AG09309 (cell line): ENCODE measurements at regions not wholly inside any gene's neighbourhood (a gene's known extent, or its start where the extent isn't known, plus 50 kb on each side); places are given as distances from the start of the nearest gene placed in this dataset.

Experiments used
- DNase-seq: peaks from one replicate; pipeline ENCODE4 v3.0.0-alpha.2; 2010; ENCODE audit warnings: low read depth
- H3K4me3 ChIP-seq: 2 replicates; pipeline ENCODE4 v1.5.1; 2011; ENCODE audit warnings: mild to moderate bottlenecking, low read depth, low read length, moderate library complexity; ENCODE audit not compliant: control insufficient read depth
- TF ChIP-seq, protein P1 (sequence below): IDR thresholded peaks from 2 replicates; pipeline ENCODE4 v1.5.1; 2011; ENCODE audit warnings: mild to moderate bottlenecking, low read depth, low read length, inconsistent platforms; ENCODE audit not compliant: insufficient read depth, control insufficient read depth; ENCODE audit errors: missing control alignments

DNA sequence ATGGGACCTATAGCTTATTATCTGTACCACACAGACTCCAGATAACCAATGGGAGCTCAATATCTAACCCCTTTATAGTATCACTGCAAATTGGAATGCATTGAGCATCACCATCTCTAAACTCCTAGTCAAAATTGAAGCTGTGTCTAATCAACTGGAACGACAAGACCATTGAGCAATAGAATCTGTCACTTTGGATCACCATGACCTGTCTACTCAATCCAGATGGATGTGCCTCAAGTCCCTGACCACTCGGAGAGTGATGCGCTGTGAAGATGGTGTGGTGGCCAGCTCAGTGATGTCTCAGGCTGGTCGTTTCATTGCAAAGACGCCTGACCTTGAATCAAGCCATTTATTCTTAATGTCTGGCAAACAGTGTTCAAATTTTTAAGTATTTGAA, 160.5 kb downstream of the SEMA6D start:
- no peak overlapping the region for H3K4me3 ChIP-seq
- TF ChIP-seq, protein P1, sequence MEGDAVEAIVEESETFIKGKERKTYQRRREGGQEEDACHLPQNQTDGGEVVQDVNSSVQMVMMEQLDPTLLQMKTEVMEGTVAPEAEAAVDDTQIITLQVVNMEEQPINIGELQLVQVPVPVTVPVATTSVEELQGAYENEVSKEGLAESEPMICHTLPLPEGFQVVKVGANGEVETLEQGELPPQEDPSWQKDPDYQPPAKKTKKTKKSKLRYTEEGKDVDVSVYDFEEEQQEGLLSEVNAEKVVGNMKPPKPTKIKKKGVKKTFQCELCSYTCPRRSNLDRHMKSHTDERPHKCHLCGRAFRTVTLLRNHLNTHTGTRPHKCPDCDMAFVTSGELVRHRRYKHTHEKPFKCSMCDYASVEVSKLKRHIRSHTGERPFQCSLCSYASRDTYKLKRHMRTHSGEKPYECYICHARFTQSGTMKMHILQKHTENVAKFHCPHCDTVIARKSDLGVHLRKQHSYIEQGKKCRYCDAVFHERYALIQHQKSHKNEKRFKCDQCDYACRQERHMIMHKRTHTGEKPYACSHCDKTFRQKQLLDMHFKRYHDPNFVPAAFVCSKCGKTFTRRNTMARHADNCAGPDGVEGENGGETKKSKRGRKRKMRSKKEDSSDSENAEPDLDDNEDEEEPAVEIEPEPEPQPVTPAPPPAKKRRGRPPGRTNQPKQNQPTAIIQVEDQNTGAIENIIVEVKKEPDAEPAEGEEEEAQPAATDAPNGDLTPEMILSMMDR: no peak
- no peak for DNase-seq

DNA sequence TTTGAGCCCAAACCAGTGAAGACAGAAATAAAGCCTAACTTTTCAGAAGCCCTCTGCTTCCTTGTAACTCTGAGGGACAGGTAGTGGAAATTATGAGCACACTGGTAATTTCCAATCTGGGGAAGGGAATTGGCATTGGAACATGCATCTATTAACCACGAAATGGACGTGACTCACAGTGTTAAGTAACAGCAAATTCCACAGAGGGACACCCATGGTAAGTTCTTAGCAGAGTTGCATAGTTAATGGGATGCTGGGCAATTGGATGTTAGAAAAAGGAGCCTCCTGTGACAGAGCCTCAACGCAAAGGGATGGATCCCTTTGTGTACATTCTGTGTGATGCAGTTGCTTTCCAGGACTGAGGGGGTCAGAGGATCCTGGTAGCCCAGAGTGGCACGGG, 168.6 kb downstream of the SEMA6D start:
- peak; percentile 34 for DNase-seq
- TF ChIP-seq, protein P1: no peak

DNA sequence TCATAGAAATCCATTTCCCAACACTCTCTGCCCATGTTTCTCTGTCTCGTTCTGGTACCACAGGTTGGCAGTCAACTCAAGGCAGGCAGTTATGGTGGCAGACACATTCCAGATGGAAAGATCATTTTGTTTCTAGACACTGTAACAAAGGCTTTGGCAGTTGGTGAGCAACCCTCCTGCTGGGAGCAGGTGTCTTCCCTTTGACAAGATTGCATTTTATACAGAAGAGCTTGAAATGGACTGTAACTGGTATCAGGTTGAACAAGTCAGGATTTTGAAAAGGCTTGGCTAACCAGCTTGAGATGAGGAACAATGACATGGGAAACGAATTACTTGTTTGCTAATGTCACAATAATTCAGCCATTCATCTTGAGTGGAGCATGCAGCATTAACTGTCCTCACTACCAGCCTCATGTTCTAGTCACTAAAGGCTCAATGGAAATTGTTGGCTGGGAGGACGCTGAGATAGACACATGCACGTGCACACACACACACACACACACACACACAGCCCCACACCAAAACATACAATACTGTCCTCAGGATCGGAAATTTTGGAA, 170.0 kb downstream of the SEMA6D start:
- TF ChIP-seq, protein P1: no peak
- no peak for DNase-seq
- no peak overlapping the region for H3K4me3 ChIP-seq

More for the DNA sequence above, 168.6 kb downstream of the SEMA6D start:
- no peak overlapping the region for H3K4me3 ChIP-seq

DNA sequence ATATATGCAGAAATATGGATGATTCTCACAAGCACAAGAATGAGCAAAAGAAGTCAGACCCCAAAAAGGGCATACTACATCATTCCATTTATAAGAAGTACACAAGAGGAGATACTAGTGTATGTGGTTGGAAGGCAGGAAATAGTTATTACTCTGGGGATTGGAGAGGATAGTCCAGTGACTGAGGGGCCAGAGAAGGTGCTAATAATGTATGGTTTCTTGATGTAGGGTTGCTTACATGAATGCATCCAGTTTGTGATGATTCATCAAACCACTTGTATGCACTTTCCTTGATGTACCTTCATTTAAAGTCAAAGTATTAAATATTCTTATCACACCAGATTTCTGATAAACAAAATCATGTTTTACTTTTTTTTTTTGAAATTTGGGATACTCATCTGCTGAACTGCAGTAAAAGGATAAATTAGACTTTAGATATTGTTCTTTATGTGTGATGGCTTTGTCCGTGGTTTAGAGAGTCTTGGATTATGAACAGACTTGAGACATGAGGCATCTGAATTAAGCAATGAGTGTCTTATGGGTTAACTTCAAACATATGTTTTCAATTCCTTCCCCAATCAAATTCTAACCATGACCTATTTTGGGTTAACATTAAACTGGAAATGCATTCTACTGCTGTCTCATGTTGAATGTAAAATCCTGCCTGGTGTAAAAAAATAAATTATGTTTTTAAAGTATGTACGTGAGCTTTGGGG, 171.2 kb downstream of the SEMA6D start:
- no peak for DNase-seq
- H3K4me3 ChIP-seq: no peak overlapping the region
- TF ChIP-seq, protein P1: no peak

DNA sequence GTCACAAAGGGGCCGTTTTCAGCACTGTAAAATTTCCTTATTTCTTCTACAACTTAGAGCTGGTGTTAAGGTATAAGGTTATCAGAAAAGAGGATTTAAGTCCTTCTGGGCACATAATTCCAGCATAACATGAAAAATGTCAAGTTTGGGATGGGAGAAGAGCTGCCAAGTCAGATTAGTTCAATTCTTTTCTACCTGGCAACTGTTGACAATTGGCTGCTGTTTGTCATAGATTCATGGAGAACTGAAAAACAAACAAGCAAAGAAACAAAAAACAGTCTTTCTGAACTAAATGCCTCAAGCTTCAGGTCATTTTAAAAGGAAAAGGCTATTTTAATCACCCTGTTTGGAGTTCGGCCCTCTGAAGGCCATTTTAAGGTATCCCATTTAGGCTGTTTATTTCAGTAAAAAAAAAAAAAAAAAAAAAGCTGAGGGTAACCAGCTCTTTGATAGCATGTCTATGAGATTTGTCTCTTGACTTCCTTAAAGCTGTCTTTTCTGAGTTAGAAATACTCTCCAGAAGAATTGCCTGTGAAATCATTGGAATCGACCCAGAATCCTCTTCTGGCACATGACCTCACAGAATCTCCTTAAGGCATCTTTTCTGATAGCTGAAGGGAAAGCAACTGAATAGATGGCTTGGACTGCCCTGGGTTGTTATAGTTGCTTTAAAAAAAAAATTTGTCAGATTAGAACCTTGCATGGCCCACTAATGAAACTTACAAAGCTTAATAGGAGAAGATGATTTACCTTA, 173.3 kb downstream of the SEMA6D start:
- TF ChIP-seq, protein P1: no peak
- no peak overlapping the region for H3K4me3 ChIP-seq
- no peak for DNase-seq

DNA sequence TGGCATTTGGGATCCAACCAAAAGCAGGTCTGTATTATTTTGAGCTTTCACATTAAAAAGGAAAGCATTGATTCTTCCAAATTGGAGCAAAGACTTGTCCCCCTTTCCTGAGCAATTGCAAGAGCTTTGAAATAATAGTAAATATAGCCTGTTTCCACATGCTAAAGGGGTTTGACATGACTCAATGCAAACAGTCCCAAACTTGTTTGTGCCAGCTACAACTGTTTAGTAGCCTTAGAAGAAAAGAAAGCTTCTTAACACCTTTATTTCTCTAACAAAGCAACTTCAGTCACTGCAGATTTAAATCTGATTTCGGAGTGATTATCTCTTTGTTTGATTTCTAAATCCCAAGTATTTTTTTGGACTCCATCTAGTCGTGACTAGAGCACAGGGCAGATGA, 180.2 kb downstream of the SEMA6D start:
- TF ChIP-seq, protein P1: no peak
- no peak for DNase-seq
- H3K4me3 ChIP-seq: no peak overlapping the region
